ENCODE measurements at regions not wholly inside any gene's neighbourhood (a gene's known extent, or its start where the extent isn't known, plus 50 kb on each side); places are given as distances from the start of the nearest gene placed in this dataset.

DNA sequence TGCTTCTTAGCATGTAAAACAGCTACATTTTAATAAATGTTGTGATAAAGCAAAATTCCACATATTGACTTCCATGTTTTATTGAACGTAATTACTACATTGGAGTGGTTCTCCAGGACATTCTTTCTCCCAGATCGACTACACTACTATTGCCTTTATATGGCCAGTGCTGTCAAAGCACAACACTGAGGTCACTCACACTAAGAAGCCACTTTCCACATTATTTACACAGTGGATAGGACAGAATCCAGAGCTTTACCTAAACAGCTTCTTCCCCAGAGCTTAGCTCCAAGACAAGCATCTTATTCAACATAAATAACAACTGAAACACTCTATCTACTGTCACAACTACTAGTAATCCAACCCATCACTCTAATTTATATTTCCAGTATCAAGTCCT, 73.9 kb upstream of the WDR75 start:
- no peaks in the 10 kb centered on the region for H3K27me3 ChIP-seq (ENCODE audit: control insufficient read depth, insufficient read depth, low read length)
- intact Hi-C loops (cut with micrococcal nuclease; ENCODE audit: unreplicated experiment) (no loop called here), in situ Hi-C loops (cut with HindIII; ENCODE audit: low pct_unique_long_range_greater_than_20kb, low sequenced_read_pairs) (no loop called here)
- ChIA-PET POLR2A (no interaction called here), CTCF (no interaction called here)
- no TSS peak for BruUV-seq (replicated peaks)
- no peak overlapping the region for H3K4me3 ChIP-seq (ENCODE audit: low read depth in 2 of 2, low read length in 2 of 2)
- no peak overlapping the region for H3K27ac ChIP-seq (ENCODE audit: low read length)
- no peaks in the 10 kb centered on the region for H3K36me3 ChIP-seq (ENCODE audit: control insufficient read depth, insufficient read depth, low read length)
- TF ChIP-seq, protein P1, sequence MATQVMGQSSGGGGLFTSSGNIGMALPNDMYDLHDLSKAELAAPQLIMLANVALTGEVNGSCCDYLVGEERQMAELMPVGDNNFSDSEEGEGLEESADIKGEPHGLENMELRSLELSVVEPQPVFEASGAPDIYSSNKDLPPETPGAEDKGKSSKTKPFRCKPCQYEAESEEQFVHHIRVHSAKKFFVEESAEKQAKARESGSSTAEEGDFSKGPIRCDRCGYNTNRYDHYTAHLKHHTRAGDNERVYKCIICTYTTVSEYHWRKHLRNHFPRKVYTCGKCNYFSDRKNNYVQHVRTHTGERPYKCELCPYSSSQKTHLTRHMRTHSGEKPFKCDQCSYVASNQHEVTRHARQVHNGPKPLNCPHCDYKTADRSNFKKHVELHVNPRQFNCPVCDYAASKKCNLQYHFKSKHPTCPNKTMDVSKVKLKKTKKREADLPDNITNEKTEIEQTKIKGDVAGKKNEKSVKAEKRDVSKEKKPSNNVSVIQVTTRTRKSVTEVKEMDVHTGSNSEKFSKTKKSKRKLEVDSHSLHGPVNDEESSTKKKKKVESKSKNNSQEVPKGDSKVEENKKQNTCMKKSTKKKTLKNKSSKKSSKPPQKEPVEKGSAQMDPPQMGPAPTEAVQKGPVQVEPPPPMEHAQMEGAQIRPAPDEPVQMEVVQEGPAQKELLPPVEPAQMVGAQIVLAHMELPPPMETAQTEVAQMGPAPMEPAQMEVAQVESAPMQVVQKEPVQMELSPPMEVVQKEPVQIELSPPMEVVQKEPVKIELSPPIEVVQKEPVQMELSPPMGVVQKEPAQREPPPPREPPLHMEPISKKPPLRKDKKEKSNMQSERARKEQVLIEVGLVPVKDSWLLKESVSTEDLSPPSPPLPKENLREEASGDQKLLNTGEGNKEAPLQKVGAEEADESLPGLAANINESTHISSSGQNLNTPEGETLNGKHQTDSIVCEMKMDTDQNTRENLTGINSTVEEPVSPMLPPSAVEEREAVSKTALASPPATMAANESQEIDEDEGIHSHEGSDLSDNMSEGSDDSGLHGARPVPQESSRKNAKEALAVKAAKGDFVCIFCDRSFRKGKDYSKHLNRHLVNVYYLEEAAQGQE (IDR thresholded peaks at IDR 0.05; ENCODE audit: insufficient read depth in 1 of 2, low read depth in 2 of 2, low read length in 1 of 2) = no peak
- TF ChIP-seq TCF7L2 (IDR thresholded peaks at IDR 0.05; ENCODE audit: low read depth, low read length) (no peak), POLR2AphosphoS5 (IDR thresholded peaks at IDR 0.05; ENCODE audit: low read depth, low read length) (no peak), SIN3A (IDR thresholded peaks at IDR 0.05; ENCODE audit: borderline replicate concordance, insufficient read depth, low read depth, low read length) (no peak), CTCF (IDR thresholded peaks at IDR 0.05) (no peak)
- no peak for ATAC-seq
- H3K9me3 ChIP-seq (ENCODE audit: control insufficient read depth, insufficient read depth, low read depth, low read length) = no peaks in the 10 kb centered on the region
- H3K4me1 ChIP-seq (ENCODE audit: control insufficient read depth, insufficient read depth, low read length) = no peaks in the 10 kb centered on the region
- DNase-seq (ENCODE audit: low read depth, low spot score) = no peak

- no peak overlapping the region for H3K27ac ChIP-seq (ENCODE audit: low read length)
- DNase-seq (ENCODE audit: low read depth, low spot score) (no peak), ATAC-seq (no peak)
- no peaks in the 10 kb centered on the region for H3K9me3 ChIP-seq (ENCODE audit: control insufficient read depth, insufficient read depth, low read depth, low read length)
- no peaks in the 10 kb centered on the region for H3K36me3 ChIP-seq (ENCODE audit: control insufficient read depth, insufficient read depth, low read length)
- CTCF ChIA-PET = no interaction called here
- POLR2A ChIA-PET = no interaction called here
- TF ChIP-seq POLR2AphosphoS5 (IDR thresholded peaks at IDR 0.05; ENCODE audit: low read depth, low read length) (no peak), SIN3A (IDR thresholded peaks at IDR 0.05; ENCODE audit: borderline replicate concordance, insufficient read depth, low read depth, low read length) (no peak), TCF7L2 (IDR thresholded peaks at IDR 0.05; ENCODE audit: low read depth, low read length) (no peak)
- in situ Hi-C loops (cut with HindIII; ENCODE audit: low pct_unique_long_range_greater_than_20kb, low sequenced_read_pairs) = no loop called here
- H3K27me3 ChIP-seq (ENCODE audit: control insufficient read depth, insufficient read depth, low read length) = no peaks in the 10 kb centered on the region
- H3K4me1 ChIP-seq (ENCODE audit: control insufficient read depth, insufficient read depth, low read length) = no peaks in the 10 kb centered on the region
- H3K4me3 ChIP-seq (ENCODE audit: low read depth in 2 of 2, low read length in 2 of 2) = no peak overlapping the region
- no TSS peak for BruUV-seq (replicated peaks)
- intact Hi-C loops (cut with micrococcal nuclease; ENCODE audit: unreplicated experiment) = no loop called here
Observed at GRCh38 chr2:189369566-189369965, 71.7 kb upstream of the WDR75 start.

DNA sequence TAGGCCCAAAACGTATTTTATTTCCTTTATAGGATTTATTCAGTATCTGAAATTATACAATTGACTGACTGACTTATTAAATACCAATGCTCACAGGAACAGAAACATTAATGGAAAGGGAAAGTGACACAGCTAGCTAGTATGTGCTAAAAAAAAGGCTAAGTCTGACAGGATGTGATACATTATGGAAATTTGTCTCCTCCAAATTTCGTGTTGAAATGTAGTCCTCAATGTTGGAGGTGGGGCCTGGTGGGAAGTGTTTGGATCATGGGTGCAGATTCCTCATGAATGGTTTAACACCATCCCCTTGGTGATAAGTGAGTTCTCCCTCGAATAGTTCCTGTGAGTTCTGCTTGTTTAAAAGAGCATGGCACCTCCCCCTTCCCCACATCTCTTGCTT, 70.6 kb upstream of the WDR75 start:
- intact Hi-C loops (cut with micrococcal nuclease; ENCODE audit: unreplicated experiment) (no loop called here), in situ Hi-C loops (cut with HindIII; ENCODE audit: low pct_unique_long_range_greater_than_20kb, low sequenced_read_pairs) (no loop called here)
- H3K4me3 ChIP-seq (ENCODE audit: low read depth in 2 of 2, low read length in 2 of 2) = no peak overlapping the region
- TF ChIP-seq TCF7L2 (IDR thresholded peaks at IDR 0.05; ENCODE audit: low read depth, low read length) (no peak), SIN3A (IDR thresholded peaks at IDR 0.05; ENCODE audit: borderline replicate concordance, insufficient read depth, low read depth, low read length) (no peak), CTCF (IDR thresholded peaks at IDR 0.05) (no peak), POLR2AphosphoS5 (IDR thresholded peaks at IDR 0.05; ENCODE audit: low read depth, low read length) (no peak)
- TF ChIP-seq, protein P1 (IDR thresholded peaks at IDR 0.05; ENCODE audit: insufficient read depth in 1 of 2, low read depth in 2 of 2, low read length in 1 of 2) = no peak
- H3K4me1 ChIP-seq (ENCODE audit: control insufficient read depth, insufficient read depth, low read length) = no peaks in the 10 kb centered on the region
- ATAC-seq (no peak), DNase-seq (ENCODE audit: low read depth, low spot score) (no peak)
- H3K27ac ChIP-seq (ENCODE audit: low read length) = no peak overlapping the region
- no peaks in the 10 kb centered on the region for H3K36me3 ChIP-seq (ENCODE audit: control insufficient read depth, insufficient read depth, low read length)
- no TSS peak for BruUV-seq (replicated peaks)
- ChIA-PET POLR2A (no interaction called here), CTCF (no interaction called here)
- no peaks in the 10 kb centered on the region for H3K9me3 ChIP-seq (ENCODE audit: control insufficient read depth, insufficient read depth, low read depth, low read length)
- H3K27me3 ChIP-seq (ENCODE audit: control insufficient read depth, insufficient read depth, low read length) = no peaks in the 10 kb centered on the region

Data from Panc1 (cell line).